ENCODE measurements at regions not wholly inside any gene's neighbourhood (a gene's known extent, or its start where the extent isn't known, plus 50 kb on each side); places are given as distances from the start of the nearest gene placed in this dataset.

- Histone ChIP-seq H3K27me3 (ENCODE audit: control insufficient read depth, insufficient read depth, low read length) (no peaks in the 10 kb centered on the region), H3K36me3 (ENCODE audit: control insufficient read depth, insufficient read depth, low read length) (no peaks in the 10 kb centered on the region), H3K4me3 (ENCODE audit: low read depth, low read length) (no peak overlapping the region)
- TF ChIP-seq CTCF (IDR thresholded peaks at IDR 0.05; ENCODE audit: insufficient read depth, low read length, poor library complexity, severe bottlenecking) = no peak
- DNase-seq (ENCODE audit: low read depth) = no peak
Observed at GRCh38 chr13:44210525-44210924, 163.1 kb upstream of the SERP2 start.

GRCh38 chr13:44211286-44211685 is 162.3 kb upstream of the SERP2 start:
- no peak for DNase-seq (ENCODE audit: low read depth)
- TF ChIP-seq CTCF (IDR thresholded peaks at IDR 0.05; ENCODE audit: insufficient read depth, low read length, poor library complexity, severe bottlenecking) = no peak
- H3K36me3 ChIP-seq (ENCODE audit: control insufficient read depth, insufficient read depth, low read length) = no peaks in the 10 kb centered on the region
- no peaks in the 10 kb centered on the region for H3K27me3 ChIP-seq (ENCODE audit: control insufficient read depth, insufficient read depth, low read length)
- H3K4me3 ChIP-seq (ENCODE audit: low read depth, low read length) = no peak overlapping the region

- H3K4me3 ChIP-seq (ENCODE audit: low read depth, low read length) = no peak overlapping the region
- H3K36me3 ChIP-seq (ENCODE audit: control insufficient read depth, insufficient read depth, low read length) = no peaks in the 10 kb centered on the region
- no peaks in the 10 kb centered on the region for H3K27me3 ChIP-seq (ENCODE audit: control insufficient read depth, insufficient read depth, low read length)
- no peak for TF ChIP-seq CTCF (IDR thresholded peaks at IDR 0.05; ENCODE audit: insufficient read depth, low read length, poor library complexity, severe bottlenecking)
- no peak for DNase-seq (ENCODE audit: low read depth)
Observed at GRCh38 chr13:44211704-44212346, 161.8 kb upstream of the SERP2 start.

GRCh38 chr13:44212633-44213396 is 160.8 kb upstream of the SERP2 start:
- Histone ChIP-seq H3K4me3 (ENCODE audit: low read depth, low read length) (no peak overlapping the region), H3K27me3 (ENCODE audit: control insufficient read depth, insufficient read depth, low read length) (no peaks in the 10 kb centered on the region), H3K36me3 (ENCODE audit: control insufficient read depth, insufficient read depth, low read length) (no peaks in the 10 kb centered on the region)
- no peak for DNase-seq (ENCODE audit: low read depth)
- TF ChIP-seq CTCF (IDR thresholded peaks at IDR 0.05; ENCODE audit: insufficient read depth, low read length, poor library complexity, severe bottlenecking) = no peak

- TF ChIP-seq CTCF (IDR thresholded peaks at IDR 0.05; ENCODE audit: insufficient read depth, low read length, poor library complexity, severe bottlenecking) = no peak
- no peak for DNase-seq (ENCODE audit: low read depth)
- Histone ChIP-seq H3K4me3 (ENCODE audit: low read depth, low read length) (no peak overlapping the region), H3K27me3 (ENCODE audit: control insufficient read depth, insufficient read depth, low read length) (no peaks in the 10 kb centered on the region), H3K36me3 (ENCODE audit: control insufficient read depth, insufficient read depth, low read length) (no peaks in the 10 kb centered on the region)
Observed at GRCh38 chr13:44218501-44219240, 155.0 kb upstream of the SERP2 start.
